Astrocyte (in vitro differentiated cells and primary cell): ENCODE measurements at regions not wholly inside any gene's neighbourhood (a gene's known extent, or its start where the extent isn't known, plus 50 kb on each side); places are given as distances from the start of the nearest gene placed in this dataset.

ENCODE experiments used
- EZH2 ChIP-seq: IDR thresholded peaks from 2 replicates; pipeline ENCODE4 v1.6.1; 2012; ENCODE audit warnings: mild to moderate bottlenecking, low read length, inconsistent platforms; ENCODE audit not compliant: insufficient read depth
- TF ChIP-seq, protein P1 (sequence below): IDR thresholded peaks from 2 replicates; pipeline ENCODE4 v1.5.1; 2011; ENCODE audit warnings: low read depth, mild to moderate bottlenecking, inconsistent platforms, low read length, moderate library complexity; ENCODE audit not compliant: insufficient read depth

- TF ChIP-seq, protein P1, sequence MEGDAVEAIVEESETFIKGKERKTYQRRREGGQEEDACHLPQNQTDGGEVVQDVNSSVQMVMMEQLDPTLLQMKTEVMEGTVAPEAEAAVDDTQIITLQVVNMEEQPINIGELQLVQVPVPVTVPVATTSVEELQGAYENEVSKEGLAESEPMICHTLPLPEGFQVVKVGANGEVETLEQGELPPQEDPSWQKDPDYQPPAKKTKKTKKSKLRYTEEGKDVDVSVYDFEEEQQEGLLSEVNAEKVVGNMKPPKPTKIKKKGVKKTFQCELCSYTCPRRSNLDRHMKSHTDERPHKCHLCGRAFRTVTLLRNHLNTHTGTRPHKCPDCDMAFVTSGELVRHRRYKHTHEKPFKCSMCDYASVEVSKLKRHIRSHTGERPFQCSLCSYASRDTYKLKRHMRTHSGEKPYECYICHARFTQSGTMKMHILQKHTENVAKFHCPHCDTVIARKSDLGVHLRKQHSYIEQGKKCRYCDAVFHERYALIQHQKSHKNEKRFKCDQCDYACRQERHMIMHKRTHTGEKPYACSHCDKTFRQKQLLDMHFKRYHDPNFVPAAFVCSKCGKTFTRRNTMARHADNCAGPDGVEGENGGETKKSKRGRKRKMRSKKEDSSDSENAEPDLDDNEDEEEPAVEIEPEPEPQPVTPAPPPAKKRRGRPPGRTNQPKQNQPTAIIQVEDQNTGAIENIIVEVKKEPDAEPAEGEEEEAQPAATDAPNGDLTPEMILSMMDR, result no peak
- no peak for TF ChIP-seq EZH2
Measured at GRCh38 chr2:116489944-116490343, 1324.5 kb upstream of the DDX18 start.
